HG02610 (cell line): ENCODE measurements at regions not wholly inside any gene's neighbourhood (a gene's known extent, or its start where the extent isn't known, plus 50 kb on each side); places are given as distances from the start of the nearest gene placed in this dataset.

Source experiments
- ATAC-seq: cut with Tn5 transposase; IDR thresholded peaks from one replicate; pipeline ENCODE4 v1.9.1; 2021; ENCODE audit warnings: mild to moderate bottlenecking, moderate library complexity; ENCODE audit not compliant: unreplicated experiment

GRCh38 chr6:133171989-133172604, 69.1 kb upstream of the EYA4 start:
- no peak for ATAC-seq

- no peak for ATAC-seq
These were observed 67.9 kb upstream of the EYA4 start for GRCh38 chr6:133173276-133173675.

GRCh38 chr6:133179481-133179880, 61.7 kb upstream of the EYA4 start:
- no peak for ATAC-seq

GRCh38 chr6:133183691-133184090, 57.5 kb upstream of the EYA4 start:
- ATAC-seq: no peak

GRCh38 chr6:133184798-133185372, 56.3 kb upstream of the EYA4 start:
- no peak for ATAC-seq

- ATAC-seq: no peak
These were observed 55.4 kb upstream of the EYA4 start for GRCh38 chr6:133185731-133186130.

- no peak for ATAC-seq
These were observed 54.0 kb upstream of the EYA4 start for GRCh38 chr6:133187114-133187513.

GRCh38 chr6:133187657-133188453, 53.3 kb upstream of the EYA4 start:
- ATAC-seq: no peak

GRCh38 chr6:133190912-133191311, 50.2 kb upstream of the EYA4 start:
- no peak for ATAC-seq

GRCh38 chr6:133191323-133191722, 49.8 kb upstream of the EYA4 start:
- ATAC-seq: no peak
